Activated CD4-positive, alpha-beta T cell treated with anti-CD3 and anti-CD28 coated beads for 1 hour (primary cell): ENCODE measurements at regions not wholly inside any gene's neighbourhood (a gene's known extent, or its start where the extent isn't known, plus 50 kb on each side); places are given as distances from the start of the nearest gene placed in this dataset.

Experiments used
- DNase-seq: peaks from one replicate; pipeline ENCODE4 v3.0.0-alpha.2; 2020

DNA sequence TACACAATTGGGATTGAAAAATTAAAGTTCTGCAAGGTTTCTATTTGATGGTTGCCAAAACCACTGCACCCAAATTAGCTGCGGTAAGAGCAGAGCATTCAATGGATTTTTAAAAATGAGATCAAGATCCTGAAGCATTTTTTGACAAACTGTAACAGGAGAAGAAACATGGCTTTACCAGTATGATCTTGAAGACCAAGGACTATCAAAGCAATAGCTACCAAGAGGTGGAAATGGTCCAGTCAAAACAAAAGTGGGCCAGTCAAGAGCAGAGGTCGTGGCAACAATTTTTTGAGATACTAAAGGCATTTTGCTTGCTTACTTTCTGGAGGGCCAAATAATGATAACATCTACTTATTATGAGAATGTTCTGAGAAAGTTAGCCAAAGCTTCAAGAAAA is 186.8 kb downstream of the RDH14 start:
- no peak for DNase-seq

DNA sequence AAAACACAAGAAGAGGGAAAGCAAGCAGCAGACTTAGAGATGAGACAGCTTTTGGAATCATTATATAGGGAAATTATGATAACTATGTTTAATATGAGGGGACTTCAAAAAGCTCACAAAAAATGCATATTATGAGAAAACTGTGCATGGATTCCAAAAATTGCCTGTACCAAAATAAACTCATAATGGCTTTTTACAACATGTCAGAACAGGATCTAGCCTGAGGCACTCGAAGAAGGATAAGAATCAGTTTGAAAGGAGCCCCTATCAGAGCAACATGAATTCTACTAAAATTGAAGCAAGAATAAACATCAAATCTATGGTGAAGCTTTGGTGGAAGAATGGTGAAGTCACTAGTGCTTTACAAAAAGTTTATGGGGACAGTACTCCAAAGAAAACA is 187.4 kb downstream of the RDH14 start:
- no peak for DNase-seq

- DNase-seq: no peak
These were observed 187.8 kb downstream of the RDH14 start for GRCh38 chr2:18372641-18373040.

- no peak for DNase-seq
These were observed 190.7 kb downstream of the RDH14 start for GRCh38 chr2:18369760-18370159.

GRCh38 chr2:18368008-18368407 is 192.4 kb downstream of the RDH14 start:
- DNase-seq: no peak

DNA sequence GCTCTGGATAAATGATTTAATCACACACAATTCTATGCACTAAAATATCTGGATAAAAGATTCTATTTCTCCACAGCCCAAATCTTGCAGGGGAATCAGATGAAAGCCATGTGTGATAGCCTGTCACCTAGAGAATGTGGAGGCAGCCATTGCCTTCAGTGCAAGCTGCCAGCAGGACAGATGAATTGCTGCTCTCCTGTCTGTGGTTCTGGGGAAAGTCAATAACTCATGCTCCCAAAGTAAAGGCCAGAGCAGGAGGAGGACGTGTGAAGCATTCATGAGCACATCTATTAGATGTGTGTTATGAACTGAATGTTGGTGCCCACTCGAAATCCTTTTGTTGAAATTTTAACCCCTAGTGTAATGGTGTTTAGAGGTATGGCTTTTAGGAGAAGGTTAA is 195.1 kb downstream of the RDH14 start:
- DNase-seq: no peak

DNA sequence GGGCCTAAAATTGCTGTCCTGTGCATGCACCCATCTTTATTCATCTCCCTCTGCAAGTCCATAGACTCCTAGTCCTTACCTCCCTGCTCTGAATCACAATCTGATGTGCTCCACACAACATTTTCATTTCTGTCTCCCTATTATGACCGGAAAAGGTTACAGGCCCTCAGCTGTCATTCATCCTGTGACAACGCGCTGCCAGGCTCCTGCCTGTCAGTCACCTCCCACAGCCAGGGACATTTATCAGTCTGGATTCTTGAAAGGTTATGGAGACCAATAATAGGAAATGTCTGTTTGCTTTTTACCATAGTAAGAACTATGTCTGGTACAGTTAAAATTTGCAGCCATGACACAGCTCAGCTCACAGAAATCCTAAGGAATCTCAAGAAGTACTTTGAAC is 197.1 kb downstream of the RDH14 start:
- no peak for DNase-seq

DNA sequence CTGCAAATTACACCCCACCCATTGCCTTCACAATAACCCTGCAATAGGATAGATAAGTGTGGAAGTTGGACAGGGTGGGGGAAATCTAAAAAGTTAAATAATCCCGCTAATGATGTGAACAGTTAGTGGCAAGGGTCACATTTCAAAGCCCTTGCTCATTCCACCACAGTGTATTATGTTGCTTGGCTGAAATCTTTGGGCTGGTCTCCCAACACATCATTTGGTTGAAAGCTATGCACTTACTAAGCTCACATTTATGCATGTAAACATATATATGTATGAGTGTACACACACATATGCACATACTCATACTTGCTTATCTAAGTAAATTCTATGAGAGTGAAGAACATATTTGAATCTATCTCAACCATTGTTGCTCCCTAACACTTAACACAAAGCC is 197.8 kb downstream of the RDH14 start:
- no peak for DNase-seq

DNA sequence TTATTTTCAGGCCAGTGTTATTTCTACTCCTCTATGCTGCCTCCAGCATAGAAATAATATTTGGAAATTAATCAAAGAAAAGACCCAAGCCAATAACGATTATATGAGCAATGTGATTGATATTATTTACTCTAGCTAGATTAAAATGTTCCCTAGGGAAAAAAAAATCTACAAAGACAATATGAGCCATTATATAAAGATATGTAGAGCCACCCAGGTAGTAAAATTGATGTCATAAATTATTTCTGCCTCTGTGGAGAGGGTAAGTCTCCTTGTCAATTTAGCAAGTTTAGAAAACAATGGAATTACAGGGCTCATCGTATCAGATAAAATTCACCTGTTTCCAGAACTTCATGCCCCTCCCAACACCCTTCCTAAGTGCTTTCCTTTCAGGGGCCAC is 202.9 kb downstream of the RDH14 start:
- no peak for DNase-seq

DNA sequence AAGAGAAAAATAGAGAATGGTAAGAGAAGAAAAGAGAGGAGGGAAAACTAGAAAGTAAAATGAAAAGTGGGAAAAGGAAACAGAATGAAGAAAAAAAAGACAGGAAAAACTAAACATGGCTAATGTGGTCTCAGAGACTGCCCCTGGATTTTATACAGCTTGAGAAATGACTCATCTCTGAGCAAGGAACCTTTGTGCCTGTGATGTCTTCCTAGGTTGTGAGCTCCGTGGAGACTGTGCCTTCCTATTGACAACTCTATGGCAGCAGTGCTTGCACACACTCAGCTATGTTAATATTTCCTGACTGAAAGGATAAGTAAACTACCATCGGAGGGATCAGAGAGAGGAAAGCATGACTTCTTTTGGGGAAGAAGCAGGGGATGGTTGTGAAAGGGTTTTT is 203.8 kb downstream of the RDH14 start:
- DNase-seq: no peak

DNA sequence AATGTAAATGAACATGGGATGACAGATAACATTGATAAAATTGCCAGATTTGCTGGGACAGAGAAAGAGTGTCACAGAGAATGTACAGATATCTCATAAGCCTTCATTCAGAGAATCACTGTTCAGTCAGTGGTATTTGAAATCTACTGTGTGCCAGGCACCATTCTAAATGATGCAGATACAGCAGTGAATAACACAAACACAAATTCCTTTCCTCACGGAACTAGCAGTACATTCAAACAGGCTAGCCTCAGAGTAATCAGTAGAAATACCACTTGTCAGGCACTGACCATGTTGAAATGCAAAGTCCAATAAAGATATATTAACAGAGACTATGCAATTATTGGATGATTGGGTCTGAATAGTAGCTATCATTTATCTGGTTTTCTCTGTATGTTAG is 211.0 kb downstream of the RDH14 start:
- no peak for DNase-seq

- DNase-seq: no peak
These were observed 213.6 kb downstream of the RDH14 start for GRCh38 chr2:18346874-18347273.

- no peak for DNase-seq
These were observed 214.1 kb downstream of the RDH14 start for GRCh38 chr2:18346344-18346743.

- DNase-seq: no peak
These were observed 214.6 kb downstream of the RDH14 start for GRCh38 chr2:18345848-18346247.

GRCh38 chr2:18342901-18343300 is 217.6 kb downstream of the RDH14 start:
- no peak for DNase-seq

GRCh38 chr2:18339326-18339725 is 221.1 kb downstream of the RDH14 start:
- DNase-seq: no peak

DNA sequence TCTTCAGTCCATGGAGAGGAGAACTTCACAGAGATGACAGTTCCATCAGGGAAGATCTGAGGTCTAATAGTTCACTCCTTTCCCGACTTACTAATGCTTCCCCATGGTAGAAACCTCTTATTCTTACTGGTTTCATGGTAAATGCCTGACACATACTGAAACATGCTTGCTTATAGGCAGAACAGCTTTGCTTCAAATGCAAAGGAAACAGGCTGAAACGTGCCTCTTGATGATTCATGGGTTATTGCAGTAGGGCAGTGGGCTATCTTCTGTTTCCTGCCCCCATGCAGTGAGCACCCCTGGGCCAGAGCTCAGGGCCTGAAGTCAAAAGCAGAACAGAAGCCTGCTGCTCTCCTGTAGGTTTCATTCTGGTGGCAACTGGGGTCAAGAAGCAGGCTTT is 223.5 kb downstream of the RDH14 start:
- no peak for DNase-seq

- DNase-seq: no peak
These were observed 228.0 kb downstream of the RDH14 start for GRCh38 chr2:18332477-18332876.

- no peak for DNase-seq
These were observed 235.3 kb downstream of the RDH14 start for GRCh38 chr2:18325118-18325517.

DNA sequence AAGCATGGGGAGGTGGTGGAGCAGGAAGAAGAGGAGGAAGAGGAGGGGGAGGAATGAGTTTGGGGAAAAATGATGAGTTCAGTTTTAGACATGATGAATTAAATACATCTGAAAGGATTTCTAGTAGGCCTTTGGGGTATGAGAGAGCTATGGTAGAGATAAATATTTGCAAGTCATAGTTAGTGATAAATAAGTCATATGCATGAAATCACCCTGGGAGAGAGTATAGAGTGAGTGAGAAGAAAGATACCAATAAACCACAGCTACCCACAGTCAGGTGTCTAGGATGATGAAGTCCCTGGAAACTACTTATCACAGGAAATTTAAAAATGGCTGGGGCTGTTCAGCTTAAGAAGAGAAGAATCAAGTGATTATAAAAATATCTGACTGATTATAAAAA is 240.5 kb downstream of the RDH14 start:
- no peak for DNase-seq

DNA sequence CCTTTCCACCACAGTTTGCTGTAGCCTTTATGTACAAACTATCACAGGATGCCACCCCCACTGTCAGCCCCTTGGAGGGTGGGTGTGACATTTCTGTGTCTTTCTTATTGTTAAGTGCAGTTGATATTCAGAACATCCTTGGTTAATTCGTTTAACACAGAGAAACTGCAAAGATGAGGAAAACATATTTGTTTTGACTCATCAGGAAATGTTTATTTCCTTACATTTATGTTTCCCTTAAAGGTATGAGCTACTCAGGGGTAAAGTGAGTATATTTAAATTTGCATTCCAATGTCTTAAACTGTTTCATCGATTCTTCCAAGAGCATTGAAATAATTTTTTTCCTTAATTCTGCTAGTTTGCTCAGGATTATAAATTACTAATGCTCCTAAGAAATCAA is 243.4 kb downstream of the RDH14 start:
- no peak for DNase-seq

DNA sequence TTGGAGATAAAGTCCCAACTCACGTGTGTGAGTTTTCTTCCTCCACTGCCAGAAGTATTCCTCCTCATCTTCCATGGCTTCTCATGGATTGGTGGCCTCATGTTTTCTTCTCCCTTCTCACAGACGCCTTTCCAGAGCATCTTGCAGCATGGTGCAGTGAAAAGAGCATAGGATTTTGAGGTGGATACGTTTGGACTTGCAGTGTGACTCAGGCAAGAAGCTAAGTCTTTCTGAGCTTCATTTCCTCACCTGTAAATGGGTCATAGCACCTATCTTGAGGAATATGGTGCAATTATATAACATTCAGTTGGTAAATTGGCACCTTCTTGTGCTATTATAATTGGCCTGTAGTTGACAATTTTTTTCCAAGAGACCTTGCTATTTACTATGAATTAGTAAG is 247.6 kb downstream of the RDH14 start:
- no peak for DNase-seq

- no peak for DNase-seq
These were observed 248.8 kb downstream of the RDH14 start for GRCh38 chr2:18311420-18312195.

- no peak for DNase-seq
These were observed 250.8 kb downstream of the RDH14 start for GRCh38 chr2:18309627-18310026.

DNA sequence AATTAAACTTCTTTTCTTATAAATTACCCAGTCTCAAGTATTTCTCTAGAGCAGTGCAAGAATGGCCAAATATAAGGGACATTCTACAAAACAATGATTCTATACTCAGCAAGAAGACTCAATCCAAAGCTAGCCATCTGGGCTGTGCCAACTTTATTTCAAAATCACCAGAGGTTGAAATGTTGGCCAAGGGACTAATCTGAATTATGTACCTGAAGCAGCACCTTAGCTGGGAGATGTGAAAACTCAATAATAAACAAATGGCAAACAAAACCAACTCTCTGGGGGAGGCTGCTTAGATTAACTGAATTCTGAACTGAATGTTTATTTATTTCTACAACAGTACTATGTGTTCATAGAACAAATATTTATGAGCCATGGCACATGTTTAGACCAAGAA is 251.3 kb downstream of the RDH14 start:
- no peak for DNase-seq

GRCh38 chr2:18304849-18305248 is 255.6 kb downstream of the RDH14 start:
- no peak for DNase-seq
